ENCODE measurements at regions not wholly inside any gene's neighbourhood (a gene's known extent, or its start where the extent isn't known, plus 50 kb on each side); places are given as distances from the start of the nearest gene placed in this dataset.

- ATAC-seq: no peak
- Histone ChIP-seq H3K27me3 (no peaks in the 10 kb centered on the region), H3K36me3 (no peaks in the 10 kb centered on the region), H3K4me1 (no peaks in the 10 kb centered on the region), H3K27ac (no peak overlapping the region), H3K9me3 (no peaks in the 10 kb centered on the region), H3K4me3 (no peak overlapping the region)
- 68 to 100% methylated on average over 1 to 2 of the region's 2 CpGs for WGBS, 2 donors (ENCODE audit: low coverage in 1 of 2)
- no peak for TF ChIP-seq POLR2AphosphoS5 (IDR thresholded peaks at IDR 0.05)
- TF ChIP-seq CTCF (IDR thresholded peaks at IDR 0.05): no peak
Measured at GRCh38 chr11:112509300-112509699, 248.6 kb upstream of the PLET1 start.

- H3K36me3 ChIP-seq: no peaks in the 10 kb centered on the region
- ATAC-seq: no peak
- no peak for TF ChIP-seq CTCF (IDR thresholded peaks at IDR 0.05)
- TF ChIP-seq EP300 (IDR thresholded peaks at IDR 0.05): no peak
- TF ChIP-seq POLR2A (IDR thresholded peaks at IDR 0.05): no peak
- TF ChIP-seq POLR2AphosphoS5 (IDR thresholded peaks at IDR 0.05): no peak
- no peaks in the 10 kb centered on the region for H3K9me3 ChIP-seq
- no peak overlapping the region for H3K4me3 ChIP-seq
- no peak overlapping the region for H3K27ac ChIP-seq
- 67 to 83% methylated on average over 1 of the region's 1 CpG for WGBS, 2 donors (ENCODE audit: low coverage in 1 of 2)
- no peaks in the 10 kb centered on the region for H3K27me3 ChIP-seq
- no peaks in the 10 kb centered on the region for H3K4me1 ChIP-seq
Measured at GRCh38 chr11:112511271-112511670, 250.6 kb upstream of the PLET1 start.

GRCh38 chr11:112511911-112512310, 251.3 kb upstream of the PLET1 start:
- ATAC-seq: no peak
- Histone ChIP-seq H3K4me3 (no peak overlapping the region), H3K27ac (no peak overlapping the region), H3K36me3 (no peaks in the 10 kb centered on the region), H3K9me3 (no peaks in the 10 kb centered on the region), H3K27me3 (no peaks in the 10 kb centered on the region), H3K4me1 (no peaks in the 10 kb centered on the region)
- TF ChIP-seq CTCF (IDR thresholded peaks at IDR 0.05): no peak
- no peak for TF ChIP-seq POLR2AphosphoS5 (IDR thresholded peaks at IDR 0.05)
- TF ChIP-seq EP300 (IDR thresholded peaks at IDR 0.05): no peak
- no peak for TF ChIP-seq POLR2A (IDR thresholded peaks at IDR 0.05)
- 50% methylated on average over 1 of the region's 1 CpG for WGBS, 2 donors (ENCODE audit: low coverage in 1 of 2)

GRCh38 chr11:112513417-112513816, 252.8 kb upstream of the PLET1 start:
- H3K9me3 ChIP-seq: no peaks in the 10 kb centered on the region
- no peaks in the 10 kb centered on the region for H3K27me3 ChIP-seq
- no peak for ATAC-seq
- H3K27ac ChIP-seq: no peak overlapping the region
- no peaks in the 10 kb centered on the region for H3K4me1 ChIP-seq
- WGBS, 2 donors (ENCODE audit: low coverage in 1 of 2): 62 to 87% methylated on average over 2 of the region's 2 CpGs
- no peaks in the 10 kb centered on the region for H3K36me3 ChIP-seq
- no peak overlapping the region for H3K4me3 ChIP-seq
- TF ChIP-seq EP300 (IDR thresholded peaks at IDR 0.05): no peak
- no peak for TF ChIP-seq POLR2A (IDR thresholded peaks at IDR 0.05)
- no peak for TF ChIP-seq POLR2AphosphoS5 (IDR thresholded peaks at IDR 0.05)
- TF ChIP-seq CTCF (IDR thresholded peaks at IDR 0.05): no peak

GRCh38 chr11:112514011-112514740, 253.5 kb upstream of the PLET1 start:
- Histone ChIP-seq H3K4me1 (no peaks in the 10 kb centered on the region), H3K4me3 (no peak overlapping the region), H3K27ac (no peak overlapping the region), H3K27me3 (no peaks in the 10 kb centered on the region), H3K36me3 (no peaks in the 10 kb centered on the region), H3K9me3 (no peaks in the 10 kb centered on the region)
- no peak for ATAC-seq
- WGBS, 2 donors (ENCODE audit: low coverage in 1 of 2): 67 to 94% methylated on average over 3 to 5 of the region's 5 CpGs
- TF ChIP-seq CTCF (IDR thresholded peaks at IDR 0.05) (no peak), EP300 (IDR thresholded peaks at IDR 0.05) (no peak), POLR2AphosphoS5 (IDR thresholded peaks at IDR 0.05) (no peak), POLR2A (IDR thresholded peaks at IDR 0.05) (no peak)
